IMR-90 (cell line): ENCODE measurements at regions not wholly inside any gene's neighbourhood (a gene's known extent, or its start where the extent isn't known, plus 50 kb on each side); places are given as distances from the start of the nearest gene placed in this dataset.

Experiments
- ATAC-seq: fragments of 200-7000 bp; cut with Tn5 transposase; 2 replicates; pipeline ENCODE4 v1.9.1; 2020; ENCODE audit warnings: low read depth, mild to moderate bottlenecking, moderate library complexity
- BruUV-seq: library from RNA; stranded (reverse); fragments of 400-500 nt; replicated peaks from 2 replicates; lab custom pipeline; 2021; lab: Mats Ljungman, UMichigan
- CTCF ChIA-PET: fragments of 300-600 bp; formaldehyde crosslinking; extraction: SDS; loops from one replicate; lab custom pipeline; 2021; ENCODE audit warnings: antibody characterized with exemption; lab: Yijun Ruan, JAX
- POLR2A ChIA-PET: fragments of 300-600 bp; sonication (Branson Sonifier 250); formaldehyde crosslinking; loops from one replicate; lab custom pipeline; 2022; ENCODE audit warnings: antibody characterized with exemption; ENCODE audit not compliant: unreplicated experiment; lab: Charles Lee
- DNase-seq: peaks from one replicate; pipeline ENCODE4 v3.0.0; 2013
- H2AFZ ChIP-seq: replicated peaks from 2 replicates; pipeline ENCODE3; 2013; ENCODE audit warnings: low read length, mild to moderate bottlenecking; ENCODE audit not compliant: poor library complexity
- H2AK5ac ChIP-seq: 2 replicates; pipeline ENCODE4 v1.6.1; 2013; ENCODE audit warnings: low read depth, low read length, inconsistent platforms
- H2AK9ac ChIP-seq: replicated peaks from 2 replicates; pipeline ENCODE3; 2013; ENCODE audit warnings: mild to moderate bottlenecking, low read depth, low read length, moderate library complexity; ENCODE audit not compliant: poor library complexity
- H2BK120ac ChIP-seq: 2 replicates; pipeline ENCODE4 v1.6.1; 2013; ENCODE audit warnings: low read depth, low read length, inconsistent platforms
- H2BK15ac ChIP-seq: 3 replicates; pipeline ENCODE4 v1.6.1; 2013; ENCODE audit warnings: low read depth, low read length, inconsistent platforms
- H2BK20ac ChIP-seq: 2 replicates; pipeline ENCODE4 v1.6.1; 2013; ENCODE audit warnings: low read depth, mild to moderate bottlenecking, inconsistent platforms, low read length, moderate library complexity
- H2BK5ac ChIP-seq: 2 replicates; pipeline ENCODE4 v1.6.1; 2013; ENCODE audit warnings: mild to moderate bottlenecking, low read depth, low read length, inconsistent platforms; ENCODE audit not compliant: poor library complexity, severe bottlenecking
- H3K14ac ChIP-seq: replicated peaks from 2 replicates; pipeline ENCODE4 v1.6.1; 2013; ENCODE audit warnings: low read depth, low read length, inconsistent platforms
- H3K18ac ChIP-seq: 2 replicates; pipeline ENCODE4 v1.6.1; 2013; ENCODE audit warnings: low read depth, low read length, control low read depth
- H3K23ac ChIP-seq: 2 replicates; pipeline ENCODE4 v1.6.1; 2013; ENCODE audit warnings: low read depth, low read length, inconsistent platforms
- H3K27ac ChIP-seq: 2 replicates; pipeline ENCODE4 v1.5.1; 2013; ENCODE audit warnings: mild to moderate bottlenecking, control low read depth, low read length; ENCODE audit not compliant: insufficient read depth
- H3K27me3 ChIP-seq: 2 replicates; pipeline ENCODE4 v1.6.1; 2013; ENCODE audit warnings: low read length; ENCODE audit not compliant: control insufficient read depth, insufficient read depth
- H3K36me3 ChIP-seq: 2 replicates; pipeline ENCODE4 v1.6.1; 2013; ENCODE audit warnings: low read length, mixed read lengths; ENCODE audit not compliant: control insufficient read depth, insufficient read depth
- H3K4ac ChIP-seq: 2 replicates; pipeline ENCODE4 v1.6.1; 2013; ENCODE audit warnings: low read depth, low read length, inconsistent platforms
- H3K4me1 ChIP-seq: 2 replicates; pipeline ENCODE4 v1.6.1; 2013; ENCODE audit warnings: low read length, mixed read lengths; ENCODE audit not compliant: control insufficient read depth, insufficient read depth
- H3K4me2 ChIP-seq: 2 replicates; pipeline ENCODE4 v1.6.1; 2013; ENCODE audit warnings: low read depth, mild to moderate bottlenecking, control low read depth, low read length, moderate library complexity
- H3K4me3 ChIP-seq: 2 replicates; pipeline ENCODE4 v1.5.1; 2013; ENCODE audit warnings: low read depth, mild to moderate bottlenecking, control low read depth, low read length, moderate library complexity; ENCODE audit not compliant: insufficient read depth
- H3K56ac ChIP-seq: 2 replicates; pipeline ENCODE4 v1.6.1; 2013; ENCODE audit warnings: low read length, inconsistent platforms; ENCODE audit not compliant: insufficient read depth; ENCODE audit errors: extremely low read depth
- H3K79me1 ChIP-seq, 2 experiments: 2 replicates each; pipeline ENCODE4 v1.6.1; 2013; ENCODE audit warnings: low read length in 2 of 2, inconsistent platforms in 1 of 2, low read depth in 1 of 2
- H3K9ac ChIP-seq: 2 replicates; pipeline ENCODE4 v1.6.1; 2013; ENCODE audit warnings: low read depth, low read length, control low read depth
- H3K9me1 ChIP-seq: 2 replicates; pipeline ENCODE4 v1.6.1; 2013; ENCODE audit warnings: low read length, inconsistent platforms; ENCODE audit not compliant: insufficient read depth
- H3K9me3 ChIP-seq: 2 replicates; pipeline ENCODE4 v1.6.1; 2013; ENCODE audit warnings: low read length; ENCODE audit not compliant: control insufficient read depth, insufficient read depth
- H4K20me1 ChIP-seq: 2 replicates; pipeline ENCODE4 v1.6.1; 2013; ENCODE audit warnings: low read length, inconsistent platforms; ENCODE audit not compliant: insufficient read depth
- H4K5ac ChIP-seq: 2 replicates; pipeline ENCODE4 v1.6.1; 2013; ENCODE audit warnings: mild to moderate bottlenecking, low read depth, low read length, control low read depth
- H4K8ac ChIP-seq, 2 experiments: 2 replicates each; pipeline ENCODE4 v1.6.1; 2013; ENCODE audit warnings: low read depth in 2 of 2, low read length in 2 of 2, control low read depth in 1 of 2, inconsistent platforms in 1 of 2
- H4K91ac ChIP-seq: 2 replicates; pipeline ENCODE4 v1.6.1; 2013; ENCODE audit warnings: low read depth, low read length, inconsistent platforms; ENCODE audit not compliant: insufficient read depth
- CEBPB ChIP-seq: IDR thresholded peaks from 2 replicates; pipeline ENCODE4 v1.6.1; 2012; ENCODE audit warnings: low read depth, low read length, improper control_type of control experiment
- POLR2A ChIP-seq: IDR thresholded peaks from 2 replicates; pipeline ENCODE4 v1.6.1; 2012; ENCODE audit warnings: mild to moderate bottlenecking, low read depth, low read length
- WGBS, 2 experiments: methylation state at CpG; one replicate each; pipeline versions ENCODE4 v1.1.5 to v1.1.7; 2013; ENCODE audit warnings: missing lambda C conversion rate in 2 of 2; ENCODE audit not compliant: insufficient read length in 1 of 2; ENCODE audit errors: extremely low coverage in 2 of 2; 5-methylcytosine and 5-hydroxymethylcytosine counted together
- dilution Hi-C: fragments of 300-500 bp; cut with HindIII; formaldehyde crosslinking; loops from one replicate; pipeline ENCODE4 v1.14.3; 2018; ENCODE audit warnings: low sequenced_read_pairs; ENCODE audit not compliant: unreplicated experiment
- in situ Hi-C: fragments of 300-500 bp; cut with MboI; formaldehyde crosslinking; loops from 3 replicates; pipeline ENCODE4 v1.14.3; 2019; ENCODE audit warnings: low sequenced_read_pairs, inconsistent platforms, mixed read lengths
- intact Hi-C: fragments of 100-400 bp; cut with micrococcal nuclease; formaldehyde crosslinking; loops from 2 replicates; pipeline ENCODE4 v1.10.0; 2022

DNA sequence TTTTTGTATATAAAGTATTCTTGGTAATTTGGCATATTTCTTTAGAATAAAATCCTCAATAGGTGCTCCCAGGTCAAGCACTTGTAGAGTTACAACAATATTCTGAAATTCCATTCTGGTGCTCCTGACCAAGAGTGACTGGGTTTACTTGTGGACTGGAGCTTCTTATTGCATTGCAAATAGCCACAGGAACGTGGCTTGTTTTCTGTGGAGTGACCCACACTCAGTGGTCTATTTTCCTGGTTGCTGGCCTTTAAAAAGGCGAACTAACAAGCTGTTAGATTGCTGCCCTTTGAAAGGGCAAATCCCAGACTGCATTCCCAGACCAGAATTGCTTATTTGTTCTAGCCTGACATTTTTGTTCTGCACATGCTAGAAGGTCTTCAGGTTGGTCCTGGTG, 658.8 kb upstream of the GOT2 start:
- Histone ChIP-seq H2AFZ (no peak overlapping the region), H3K9me3 (0 out of 2 replicates have a peak, but pooled peaks cover 1% of the 10 kb centered on the region), H3K4me2 (no peak overlapping the region), H2AK5ac (no peak overlapping the region), H4K8ac (no peak overlapping the region), H3K27ac (no peak overlapping the region), H3K36me3 (no peaks in the 10 kb centered on the region), H2BK5ac (no peak overlapping the region), H3K79me1 (no peaks in the 10 kb centered on the region), H4K91ac (no peak overlapping the region), H2AK9ac (no peak overlapping the region), H3K4me3 (no peak overlapping the region), H3K9me1 (no peaks in the 10 kb centered on the region), H2BK120ac (no peak overlapping the region), H3K9ac (no peak overlapping the region), H3K18ac (no peak overlapping the region), H4K20me1 (no peaks in the 10 kb centered on the region), H3K14ac (no peak overlapping the region), H4K5ac (no peak overlapping the region), H2BK15ac (no peak overlapping the region), H3K56ac (no peak overlapping the region), H2BK20ac (no peak overlapping the region), H3K23ac (no peak overlapping the region), H3K4me1 (no peaks in the 10 kb centered on the region), H3K27me3 (no peaks in the 10 kb centered on the region), H3K4ac (no peak overlapping the region)
- intact Hi-C loops, result no loop called here
- TF ChIP-seq CEBPB (no peak), POLR2A (no peak)
- in situ Hi-C loops, result no loop called here
- POLR2A ChIA-PET, result no interaction called here
- ATAC-seq, result no peak
- 14% methylated on average over 1 of the region's 2 CpGs; no CpG with 5 or more reads in 1 of the 2 experiments for WGBS, 2 experiments
- BruUV-seq, result no TSS peak
- CTCF ChIA-PET, result no interaction called here
- dilution Hi-C loops, result no loop called here
- no peak for DNase-seq
